Thyroid gland (tissue), 4 donors: ENCODE measurements at regions not wholly inside any gene's neighbourhood (a gene's known extent, or its start where the extent isn't known, plus 50 kb on each side); places are given as distances from the start of the nearest gene placed in this dataset.

Experiments used
- POLR2A ChIP-seq, 2 donors: fragments of 450-650 bp; IDR thresholded peaks; one replicate each; pipeline ENCODE4 v1.6.1; 2017; ENCODE audit warnings: antibody characterized with exemption in 2 of 2, mild to moderate bottlenecking in 2 of 2, moderate library complexity in 1 of 2
- TF ChIP-seq, protein P1 (sequence below), 6 experiments: fragments of 200-600 bp in 3 of 6; fragments of 450-650 bp in 3 of 6; sonication (generic) in 3 of 6; IDR thresholded peaks; one replicate each; pipeline ENCODE4 v1.5.1; 2016 to 2019; ENCODE audit warnings: antibody characterized with exemption in 6 of 6, mild to moderate bottlenecking in 2 of 6, inconsistent platforms in 1 of 6, moderate library complexity in 1 of 6

DNA sequence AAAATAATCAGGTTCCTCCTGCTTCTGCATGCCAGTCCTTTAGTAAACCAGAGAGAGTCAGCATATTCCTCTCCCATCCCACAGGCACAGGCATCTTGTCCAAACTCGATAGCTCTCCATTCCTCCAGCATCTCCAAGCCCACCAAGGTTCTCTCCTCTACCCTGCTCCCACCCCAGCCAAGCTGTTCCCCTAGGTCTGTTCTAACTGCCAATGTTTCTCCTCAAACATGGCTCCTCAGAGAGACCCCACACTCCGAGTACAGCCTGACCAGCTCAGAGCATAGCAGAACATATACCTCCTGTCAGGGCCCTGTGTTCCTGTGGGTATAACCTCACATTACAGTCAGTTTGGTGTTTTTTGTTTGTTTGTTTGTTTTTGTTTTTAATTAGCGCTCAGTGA, 177.8 kb downstream of the VEGFA start:
- TF ChIP-seq, protein P1, sequence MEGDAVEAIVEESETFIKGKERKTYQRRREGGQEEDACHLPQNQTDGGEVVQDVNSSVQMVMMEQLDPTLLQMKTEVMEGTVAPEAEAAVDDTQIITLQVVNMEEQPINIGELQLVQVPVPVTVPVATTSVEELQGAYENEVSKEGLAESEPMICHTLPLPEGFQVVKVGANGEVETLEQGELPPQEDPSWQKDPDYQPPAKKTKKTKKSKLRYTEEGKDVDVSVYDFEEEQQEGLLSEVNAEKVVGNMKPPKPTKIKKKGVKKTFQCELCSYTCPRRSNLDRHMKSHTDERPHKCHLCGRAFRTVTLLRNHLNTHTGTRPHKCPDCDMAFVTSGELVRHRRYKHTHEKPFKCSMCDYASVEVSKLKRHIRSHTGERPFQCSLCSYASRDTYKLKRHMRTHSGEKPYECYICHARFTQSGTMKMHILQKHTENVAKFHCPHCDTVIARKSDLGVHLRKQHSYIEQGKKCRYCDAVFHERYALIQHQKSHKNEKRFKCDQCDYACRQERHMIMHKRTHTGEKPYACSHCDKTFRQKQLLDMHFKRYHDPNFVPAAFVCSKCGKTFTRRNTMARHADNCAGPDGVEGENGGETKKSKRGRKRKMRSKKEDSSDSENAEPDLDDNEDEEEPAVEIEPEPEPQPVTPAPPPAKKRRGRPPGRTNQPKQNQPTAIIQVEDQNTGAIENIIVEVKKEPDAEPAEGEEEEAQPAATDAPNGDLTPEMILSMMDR (IDR thresholded peaks at IDR 0.05), result no peak
- no peak for TF ChIP-seq POLR2A (IDR thresholded peaks at IDR 0.05)
